NAMALWA (cell line): ENCODE measurements at regions not wholly inside any gene's neighbourhood (a gene's known extent, or its start where the extent isn't known, plus 50 kb on each side); places are given as distances from the start of the nearest gene placed in this dataset.

Experiments
- DNase-seq: peaks from one replicate; pipeline ENCODE4 v3.0.0-alpha.2; 2015; ENCODE audit warnings: low spot score

DNA sequence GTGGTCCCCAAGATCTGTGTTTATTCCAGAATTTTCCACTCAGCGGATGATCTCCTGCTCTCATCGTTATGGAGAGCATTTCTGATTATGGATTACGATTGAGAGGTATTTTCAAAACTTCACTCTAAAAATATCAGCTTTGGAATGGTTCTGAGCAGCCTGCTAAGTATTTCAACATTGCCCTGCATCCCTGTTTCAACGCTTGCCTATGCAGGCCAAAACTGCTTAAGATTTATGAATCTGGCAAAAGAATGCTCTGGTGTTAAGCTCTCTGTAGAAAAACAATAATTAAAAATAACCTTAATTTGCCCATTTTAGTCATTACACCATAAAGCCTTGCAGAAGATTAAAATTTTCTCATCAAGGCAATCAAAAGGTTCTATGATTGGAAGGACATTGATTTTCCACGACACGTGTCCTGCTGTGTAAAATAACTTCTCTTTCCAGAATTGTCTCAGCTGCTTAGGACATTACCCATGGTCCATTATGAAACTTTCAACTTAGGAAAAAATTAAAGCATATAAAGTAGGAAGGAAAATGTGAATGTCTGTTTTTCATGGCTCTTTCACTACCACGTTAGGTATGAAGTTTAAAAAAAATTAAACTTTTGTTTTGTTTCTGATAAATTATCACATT is 229.9 kb downstream of the ACKR3 start:
- DNase-seq: no peak

DNA sequence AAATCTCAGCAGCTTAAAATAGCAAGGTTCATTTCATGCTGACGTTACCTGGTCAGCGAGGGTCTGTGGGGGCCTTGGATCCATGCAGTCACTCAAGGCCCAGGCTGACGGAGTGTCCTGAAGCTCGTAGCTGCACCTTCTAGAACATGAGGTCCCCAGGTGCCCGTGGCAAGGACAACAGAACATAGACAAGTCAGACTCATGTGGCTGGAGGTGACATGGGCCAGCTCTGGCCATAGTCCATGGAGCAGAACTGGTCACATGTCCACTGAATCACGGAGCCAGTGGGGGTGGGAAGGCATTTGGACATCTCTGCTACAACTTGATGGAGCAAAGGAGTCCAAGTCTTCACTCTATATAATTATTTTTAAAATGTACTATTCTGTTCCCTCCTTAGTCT is 233.2 kb downstream of the ACKR3 start:
- no peak for DNase-seq

DNA sequence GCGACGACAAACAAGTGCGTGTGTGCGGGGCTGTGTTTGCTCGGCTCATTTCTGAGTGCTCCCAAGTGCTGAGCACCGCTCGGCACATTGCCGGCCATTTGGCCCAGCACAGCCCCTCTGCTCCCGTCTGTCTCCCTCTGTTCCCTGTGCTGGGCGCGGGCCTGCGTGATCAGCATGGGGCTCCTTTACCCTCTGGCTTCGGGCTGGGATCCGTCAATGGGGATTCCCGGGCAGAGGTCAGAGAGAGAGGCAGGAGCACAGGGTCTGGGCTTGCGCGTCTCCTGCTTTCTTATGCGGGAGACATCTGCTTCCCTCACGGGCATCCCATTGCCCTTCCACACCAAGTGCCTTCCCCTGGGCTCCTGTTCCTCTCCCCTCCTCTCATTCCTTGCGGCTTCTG is 234.0 kb downstream of the ACKR3 start:
- no peak for DNase-seq

DNA sequence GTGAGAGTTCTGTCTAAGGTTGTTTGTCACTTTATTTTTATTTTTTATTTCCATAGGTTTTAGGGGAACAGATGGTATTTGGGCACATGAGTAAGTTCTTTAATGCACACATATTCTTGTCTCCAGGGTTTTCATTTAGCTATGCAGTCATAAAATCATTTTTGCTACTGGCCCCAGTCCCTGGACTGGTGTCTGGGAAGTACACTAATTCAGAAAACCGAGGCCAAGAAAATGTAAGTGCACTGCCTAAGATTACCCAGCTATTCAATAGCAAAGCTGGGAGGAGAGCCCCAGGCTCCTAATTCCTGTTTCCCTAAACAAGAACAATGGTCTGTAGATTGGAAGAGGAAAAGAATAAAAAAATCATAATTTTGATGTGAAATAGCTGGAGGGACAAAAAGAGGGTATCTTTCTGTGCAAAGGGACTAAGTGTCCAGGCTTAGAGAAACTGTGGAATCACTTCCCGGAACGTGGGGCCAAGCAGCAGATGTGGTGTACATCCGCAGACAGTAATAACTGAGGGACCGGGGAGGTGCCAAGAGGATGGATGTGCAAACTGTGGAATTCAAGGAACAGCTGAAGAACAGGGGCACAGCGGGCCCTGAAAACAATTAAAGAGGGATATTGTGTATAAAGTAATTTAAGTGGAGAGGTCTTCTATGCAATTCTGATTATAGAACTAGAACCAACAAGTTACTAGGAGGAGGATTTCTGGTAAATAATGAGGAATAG is 236.3 kb downstream of the ACKR3 start:
- DNase-seq: no peak

DNA sequence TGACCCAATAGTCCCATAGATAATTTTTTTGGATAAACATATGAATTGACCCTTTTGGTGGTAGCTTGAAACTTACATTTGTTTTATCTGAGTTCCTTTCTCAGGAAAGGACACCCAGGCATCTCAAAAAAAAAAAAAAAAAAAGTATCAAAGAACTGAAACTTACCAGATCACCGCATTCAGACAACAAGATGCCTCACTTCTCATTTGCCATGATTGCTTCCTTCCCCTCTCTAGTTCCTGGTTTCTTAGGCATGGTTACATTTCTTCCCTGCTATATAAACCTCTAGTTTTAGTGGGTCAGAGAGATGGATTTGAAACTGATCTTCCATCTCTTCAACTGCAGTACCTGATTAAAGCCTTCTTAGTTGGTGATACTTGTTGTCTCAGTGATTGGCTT is 240.1 kb downstream of the ACKR3 start:
- DNase-seq: no peak

DNA sequence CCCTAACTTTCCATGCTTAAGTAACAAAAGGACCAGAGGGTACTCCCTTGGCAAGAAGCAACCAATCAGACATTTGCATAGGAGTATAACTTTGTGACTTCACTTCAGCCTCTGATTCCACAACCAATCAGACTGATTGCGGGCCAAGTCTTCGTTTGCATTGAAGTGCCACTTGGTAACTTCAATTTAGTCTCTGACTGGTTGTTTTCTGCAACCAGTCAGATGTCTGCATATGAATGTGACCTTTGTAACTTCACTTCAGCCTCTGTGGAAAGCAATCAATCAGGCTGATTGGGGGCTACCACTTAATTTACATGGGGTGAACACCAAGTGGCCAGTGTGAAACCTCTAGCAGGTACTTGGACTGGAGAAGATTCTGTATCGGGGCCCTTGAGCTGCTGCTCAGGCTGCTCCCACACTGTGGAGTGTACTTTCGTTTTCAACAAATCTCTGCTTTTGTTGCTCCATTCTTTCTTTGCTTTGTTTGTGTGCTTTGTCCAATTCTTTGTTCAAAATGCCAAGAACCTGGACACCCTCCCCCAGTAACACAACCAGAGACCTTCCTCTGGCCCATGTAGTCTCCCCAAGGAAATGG is 241.5 kb downstream of the ACKR3 start:
- DNase-seq: no peak

DNA sequence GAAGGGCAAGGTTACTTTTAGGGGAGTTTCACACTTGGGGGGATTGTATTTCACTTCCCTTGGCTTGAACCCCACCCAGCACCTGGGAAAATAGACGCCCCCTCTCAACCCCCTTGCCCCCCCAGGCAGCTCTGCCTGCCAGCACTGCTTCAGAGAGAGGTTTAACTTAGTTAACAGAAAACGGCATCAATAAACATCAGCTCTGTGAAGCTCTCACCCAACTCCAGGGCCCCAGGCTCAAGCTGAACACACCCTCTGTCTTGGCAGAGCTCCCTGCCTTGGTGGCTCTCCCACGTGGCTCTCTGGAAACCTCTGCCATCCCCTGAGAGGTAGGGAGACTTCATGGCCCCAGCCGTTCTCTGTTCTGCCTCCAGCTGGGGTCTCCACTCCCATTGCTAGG is 244.1 kb downstream of the ACKR3 start:
- DNase-seq: no peak

DNA sequence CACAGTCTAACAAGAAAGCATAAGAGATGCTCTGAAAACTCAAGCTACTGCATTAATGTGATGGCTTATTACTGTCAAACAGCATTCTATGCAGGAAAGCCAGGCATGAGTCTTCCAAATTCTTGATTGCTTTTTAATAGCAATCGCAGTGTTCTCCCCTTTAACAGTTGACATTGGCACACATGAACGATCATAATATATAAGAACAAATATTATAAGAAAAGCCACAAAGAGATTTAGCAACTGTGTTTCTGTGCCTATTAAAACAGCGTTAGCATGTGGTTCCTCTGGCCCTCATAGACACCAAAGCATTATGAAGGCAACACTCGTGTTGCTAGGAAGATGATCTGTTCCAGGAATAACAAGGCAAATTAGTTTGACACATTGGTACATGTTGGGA is 245.0 kb downstream of the ACKR3 start:
- no peak for DNase-seq

DNA sequence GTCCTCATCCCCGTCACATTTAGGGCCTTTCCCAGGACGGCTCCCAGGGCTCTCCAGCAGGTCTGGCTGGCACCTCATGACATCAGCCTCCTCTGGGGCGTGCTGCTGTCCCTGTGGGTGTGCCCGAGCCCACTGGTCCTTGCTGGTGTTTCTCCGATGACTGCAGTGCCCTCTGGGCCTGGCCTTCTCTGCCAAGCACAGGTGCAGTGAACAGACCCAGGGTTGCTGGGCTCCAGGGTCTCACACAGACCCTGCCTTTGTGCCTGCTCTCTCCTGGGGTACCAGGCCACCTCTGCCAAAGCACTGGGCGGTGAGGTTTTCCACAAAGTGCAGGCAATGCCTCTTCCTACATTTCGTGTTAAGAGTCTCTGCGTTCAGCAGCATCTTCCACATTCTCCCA is 246.1 kb downstream of the ACKR3 start:
- no peak for DNase-seq

DNA sequence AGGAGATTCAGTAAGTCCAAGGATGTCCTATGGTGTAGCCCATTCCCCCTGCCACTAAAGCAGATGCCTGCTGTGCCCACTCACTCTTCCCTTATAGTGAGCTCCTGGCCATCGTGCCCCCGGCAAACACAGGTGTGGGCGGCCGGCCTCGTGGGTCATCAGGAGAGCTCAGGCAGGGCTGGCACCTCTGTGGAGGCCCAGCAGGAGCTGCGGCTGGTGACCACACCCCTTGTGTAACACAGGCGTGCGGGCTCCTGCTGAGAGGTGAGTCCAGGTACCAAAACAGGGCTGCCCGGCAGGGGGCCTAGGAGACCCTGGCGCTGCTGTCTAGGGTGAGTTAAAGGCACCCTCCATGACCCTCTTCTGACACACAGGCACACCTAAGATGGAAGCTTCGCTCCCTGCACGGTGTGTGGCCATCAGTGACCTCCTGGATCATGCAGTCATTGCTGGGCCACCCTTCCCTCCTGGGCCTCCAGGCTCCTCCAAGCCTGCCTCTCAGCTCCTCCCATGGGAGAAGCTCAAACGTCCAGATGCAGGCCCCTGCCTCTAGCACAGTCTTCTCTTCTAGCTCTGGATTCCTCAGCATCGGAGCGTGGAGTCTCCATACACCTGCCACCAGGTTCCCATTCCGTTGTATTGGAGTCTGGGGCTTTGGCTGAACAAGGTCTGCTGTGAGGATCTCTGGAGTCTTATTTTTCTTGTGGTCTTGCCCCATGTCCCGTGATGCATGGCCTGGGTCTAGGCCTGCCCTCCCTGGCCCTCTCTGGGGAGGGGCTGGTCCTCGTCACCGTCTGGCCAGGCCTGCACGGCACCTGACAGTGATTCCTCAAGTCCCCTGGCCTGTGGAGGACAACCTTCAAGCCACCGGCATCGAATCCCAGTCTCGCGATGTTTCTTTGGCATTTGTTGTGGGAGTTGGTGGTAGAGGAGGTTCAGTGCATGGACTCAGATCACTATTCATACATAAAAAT is 246.9 kb downstream of the ACKR3 start:
- DNase-seq: no peak

DNA sequence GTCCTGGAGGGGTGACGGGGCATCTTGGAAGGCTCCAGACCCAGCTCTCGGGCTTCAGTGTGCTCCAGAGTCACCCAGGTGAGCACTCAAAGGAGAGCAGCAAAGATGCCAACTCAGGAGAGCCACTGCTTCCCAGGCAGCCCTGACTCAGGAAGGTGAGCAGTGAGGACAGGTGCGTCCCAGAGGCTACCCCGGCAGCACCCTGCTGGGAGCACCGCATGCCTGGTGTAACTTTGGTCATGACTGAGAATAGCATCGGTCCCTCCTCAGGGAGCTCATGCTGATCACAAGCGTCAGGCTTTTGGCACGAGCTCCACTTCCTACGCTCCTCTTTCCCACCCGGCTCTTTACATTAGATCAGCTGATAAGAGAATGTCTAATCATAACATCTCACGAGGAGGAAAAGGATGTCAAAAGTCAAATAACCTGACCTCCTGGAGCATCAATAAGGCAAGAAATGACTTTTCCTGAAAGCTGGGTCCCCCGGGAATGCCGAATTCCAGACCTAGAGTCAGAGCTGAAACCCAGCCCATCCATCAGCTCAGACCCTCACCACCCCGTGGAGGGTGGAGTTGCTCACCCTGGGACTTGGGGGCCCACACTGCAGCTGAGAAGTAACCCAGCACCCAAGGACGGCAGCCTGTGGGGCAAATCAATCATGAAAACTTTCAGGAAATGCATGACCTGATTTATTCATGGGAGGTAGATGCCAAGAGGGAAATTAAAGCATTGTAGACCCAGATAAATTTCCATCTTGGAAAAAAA is 248.8 kb downstream of the ACKR3 start:
- no peak for DNase-seq

DNA sequence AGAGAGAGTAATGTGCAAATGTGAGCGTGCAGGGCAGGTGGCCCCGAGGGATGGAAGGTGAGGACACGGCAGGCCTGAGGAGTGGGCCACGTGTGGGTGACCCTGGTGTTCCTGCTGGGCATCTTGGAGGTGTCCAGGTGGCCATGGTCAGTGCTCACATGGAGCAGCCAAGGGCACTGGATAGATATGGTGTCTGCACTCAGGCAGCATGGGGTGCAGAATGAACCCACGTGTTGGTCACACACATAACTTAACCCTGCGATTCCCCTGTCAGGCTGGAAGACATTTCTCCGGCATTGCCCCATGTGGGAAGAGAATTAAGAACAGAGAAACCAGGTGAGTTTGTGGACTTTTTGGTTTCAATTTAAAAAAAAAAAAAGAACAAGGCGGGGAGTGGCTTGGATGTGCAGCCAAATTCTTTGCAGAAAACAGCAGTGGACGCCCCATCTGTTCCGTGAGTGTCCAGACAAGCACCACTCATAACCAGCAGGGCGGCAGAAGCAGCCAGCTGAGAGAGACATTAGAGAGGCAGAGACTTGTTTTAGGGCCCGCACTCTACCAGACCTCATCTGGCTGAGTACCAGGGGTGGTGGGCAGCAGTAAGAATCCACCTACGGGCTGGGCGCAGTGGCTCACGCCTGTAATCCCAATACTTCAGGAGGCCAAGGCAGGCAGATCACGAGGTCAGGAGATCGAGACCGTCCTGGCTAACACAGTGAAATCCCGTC is 249.8 kb downstream of the ACKR3 start:
- DNase-seq: no peak

DNA sequence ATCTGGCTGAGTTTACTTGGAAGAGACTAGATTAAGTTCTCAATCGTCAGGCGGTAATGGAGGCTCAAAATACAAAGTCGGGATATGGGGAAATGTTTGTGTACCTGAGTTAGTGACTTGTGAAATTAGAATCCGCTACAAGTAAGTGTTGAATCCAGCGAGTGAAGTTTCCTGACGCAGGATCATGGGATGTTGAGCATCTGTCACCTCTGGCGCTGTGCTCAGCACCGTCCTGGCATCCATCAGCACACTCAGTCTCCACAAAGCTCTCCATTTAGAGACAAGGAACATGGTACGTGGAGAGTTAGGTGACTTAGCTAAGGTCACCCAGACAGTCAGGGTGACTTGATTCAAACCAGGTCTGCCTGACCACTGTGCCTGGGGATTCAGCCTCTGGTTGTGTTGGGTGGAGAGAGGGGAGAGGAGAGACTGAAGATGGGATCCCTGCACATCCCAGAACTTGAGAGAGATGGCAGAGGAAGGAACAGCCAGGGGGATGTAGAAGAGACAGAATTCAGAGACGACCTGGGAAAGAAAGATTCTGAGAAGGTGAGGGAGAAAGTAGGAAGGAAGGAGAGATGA is 251.2 kb downstream of the ACKR3 start:
- no peak for DNase-seq

DNA sequence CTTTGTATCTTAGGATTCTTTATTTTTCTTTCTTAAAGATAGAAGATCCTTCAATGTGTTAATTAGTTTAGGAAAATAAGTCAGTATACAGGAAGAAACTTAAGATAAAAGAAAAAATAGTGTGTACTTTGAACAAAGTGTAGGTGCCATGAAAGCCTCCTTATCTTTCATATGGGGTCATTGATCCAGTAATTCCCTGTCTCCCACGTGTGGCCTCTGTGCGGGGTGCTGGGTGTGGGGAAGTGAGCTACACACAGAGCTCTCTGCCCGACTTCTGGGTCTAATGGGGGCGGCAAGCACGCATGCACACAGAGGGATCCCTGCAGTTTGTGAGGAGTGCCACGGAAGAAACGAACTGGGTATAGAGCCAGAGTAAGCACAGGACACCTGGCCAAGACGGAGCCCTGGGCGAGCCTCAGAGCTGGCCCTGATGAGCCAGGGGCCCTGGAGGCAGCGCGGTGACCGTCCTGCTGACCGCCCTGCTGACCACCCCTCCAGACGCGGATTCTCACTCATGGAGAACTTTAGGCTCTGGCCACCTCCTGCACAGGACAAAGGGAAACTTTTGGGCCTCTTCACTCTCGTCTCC is 253.5 kb downstream of the ACKR3 start:
- no peak for DNase-seq

DNA sequence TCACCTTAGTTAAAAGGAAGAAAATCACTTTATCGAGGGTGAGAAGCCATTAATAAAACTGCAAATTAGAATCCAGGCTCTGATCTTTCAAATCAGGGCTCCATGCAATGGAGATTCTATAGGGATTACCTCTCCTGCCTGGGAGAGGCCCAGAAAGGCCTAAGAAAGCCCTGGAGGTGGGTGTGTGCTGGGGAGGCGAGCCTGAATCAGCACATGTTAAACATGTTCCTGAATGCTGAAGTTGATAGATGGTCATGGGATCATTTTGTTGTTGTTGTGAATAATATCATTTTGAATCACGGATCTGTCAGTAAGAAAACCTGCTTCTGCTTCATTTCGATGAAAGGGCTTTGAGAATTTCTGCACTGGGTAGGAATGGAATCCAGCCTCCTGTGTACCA is 254.3 kb downstream of the ACKR3 start:
- DNase-seq: no peak

DNA sequence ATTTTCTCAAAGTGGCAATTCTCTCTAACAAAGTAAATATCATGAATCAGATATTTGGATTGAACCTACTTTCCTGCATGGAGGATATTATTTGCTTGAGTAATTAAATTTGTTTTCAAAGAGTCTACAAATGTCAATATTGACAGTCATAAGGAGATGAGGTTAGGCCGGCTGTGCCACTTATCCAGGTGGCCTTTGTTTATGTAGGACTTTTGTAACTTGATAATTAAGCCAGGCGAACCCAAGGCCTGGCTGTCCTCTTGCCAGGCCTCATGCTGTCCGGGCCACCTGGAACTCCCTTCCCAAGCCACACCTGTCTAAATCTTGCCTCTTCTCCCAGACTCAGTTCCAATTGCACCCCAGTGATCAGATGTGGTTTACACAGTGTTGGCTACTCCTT is 255.2 kb downstream of the ACKR3 start:
- DNase-seq: no peak

DNA sequence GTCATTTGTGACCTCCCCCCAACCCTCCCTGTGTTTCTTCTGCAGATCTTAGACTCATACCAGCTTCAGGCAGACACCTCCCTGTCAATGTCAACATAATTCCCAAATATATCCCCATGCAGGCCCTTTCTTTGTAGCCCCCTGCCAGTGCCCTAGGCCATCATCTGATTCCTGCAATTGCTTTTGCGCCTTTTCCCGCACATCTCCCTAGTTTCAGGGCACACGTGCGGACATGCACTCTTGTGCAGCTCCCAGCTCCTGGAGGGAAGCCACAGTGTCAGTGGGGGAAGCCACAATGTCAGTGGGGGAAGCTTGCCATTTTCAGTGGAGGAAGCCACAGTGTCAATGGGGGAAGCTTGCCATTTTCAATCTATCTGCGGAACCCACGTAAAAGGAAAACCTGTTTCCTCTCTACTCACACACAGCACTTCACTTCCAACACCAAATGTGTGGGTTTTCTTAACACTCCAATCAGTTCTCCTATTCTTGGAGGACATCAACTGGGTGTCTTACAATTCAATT is 256.4 kb downstream of the ACKR3 start:
- DNase-seq: no peak

DNA sequence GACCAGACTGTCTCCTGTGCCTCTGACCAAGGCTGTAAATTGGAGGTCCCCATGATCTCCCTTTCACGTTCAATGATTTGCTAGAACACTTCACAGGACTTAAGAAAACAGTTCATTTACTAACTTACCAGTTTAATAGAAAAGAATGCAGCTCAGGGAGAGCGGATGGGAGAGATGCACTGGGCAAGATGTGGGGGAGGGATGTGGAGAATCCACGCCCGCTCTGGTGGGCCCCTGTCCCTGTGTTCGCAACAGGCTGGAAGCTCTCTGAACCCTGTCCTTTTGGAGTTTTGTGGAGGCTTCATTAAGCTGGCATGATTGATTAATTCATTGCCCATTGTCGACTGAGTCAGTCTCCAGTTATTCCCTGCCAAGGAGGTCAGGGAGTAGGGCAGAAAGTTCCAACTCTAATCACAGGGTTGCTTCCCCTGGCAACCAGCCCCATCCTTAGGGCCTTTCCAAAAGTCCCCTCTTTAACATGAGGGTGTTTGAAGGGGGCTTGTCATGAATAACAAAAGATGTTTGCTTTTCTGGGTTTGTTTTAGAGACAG is 257.1 kb downstream of the ACKR3 start:
- no peak for DNase-seq

DNA sequence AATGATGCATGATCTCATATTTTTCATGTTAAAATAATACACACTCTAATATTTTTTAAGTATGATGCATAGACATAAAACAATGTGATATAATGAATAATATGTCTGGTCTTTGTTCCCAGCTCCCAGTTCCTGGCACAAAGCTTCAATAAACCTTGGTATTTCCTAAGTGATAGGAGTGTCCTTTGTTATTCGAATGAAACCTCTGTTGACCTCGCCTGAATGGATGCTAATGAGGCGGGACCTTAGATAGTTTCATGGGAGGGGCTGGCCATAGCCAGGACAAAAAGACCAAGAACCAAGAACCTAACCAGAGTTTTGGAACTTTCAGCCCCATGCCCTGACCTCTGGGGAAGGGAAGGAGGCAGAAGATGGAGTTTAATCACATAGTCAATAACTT is 257.7 kb upstream of the COPS8 start:
- DNase-seq: no peak

DNA sequence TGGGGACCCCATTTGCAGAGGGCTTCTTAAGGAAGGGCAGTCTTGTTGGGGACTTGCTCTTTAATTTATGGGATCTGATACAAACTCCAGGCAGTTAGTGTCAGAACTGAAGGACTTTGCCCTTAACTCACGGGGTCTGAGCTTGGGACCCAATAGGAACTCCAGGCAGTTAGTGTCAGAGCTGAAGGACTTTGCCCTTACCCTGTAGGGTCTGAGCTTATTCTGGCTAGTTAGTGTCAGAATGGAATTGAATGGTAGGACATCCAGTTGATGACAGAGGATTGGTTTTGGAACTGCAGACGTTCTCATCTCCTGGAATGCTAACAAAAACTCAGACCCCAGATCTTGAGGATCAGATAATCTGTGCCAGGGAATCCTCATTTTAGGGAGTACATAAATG is 256.9 kb upstream of the COPS8 start:
- no peak for DNase-seq
